ENCODE measurements at regions not wholly inside any gene's neighbourhood (a gene's known extent, or its start where the extent isn't known, plus 50 kb on each side); places are given as distances from the start of the nearest gene placed in this dataset.

DNA sequence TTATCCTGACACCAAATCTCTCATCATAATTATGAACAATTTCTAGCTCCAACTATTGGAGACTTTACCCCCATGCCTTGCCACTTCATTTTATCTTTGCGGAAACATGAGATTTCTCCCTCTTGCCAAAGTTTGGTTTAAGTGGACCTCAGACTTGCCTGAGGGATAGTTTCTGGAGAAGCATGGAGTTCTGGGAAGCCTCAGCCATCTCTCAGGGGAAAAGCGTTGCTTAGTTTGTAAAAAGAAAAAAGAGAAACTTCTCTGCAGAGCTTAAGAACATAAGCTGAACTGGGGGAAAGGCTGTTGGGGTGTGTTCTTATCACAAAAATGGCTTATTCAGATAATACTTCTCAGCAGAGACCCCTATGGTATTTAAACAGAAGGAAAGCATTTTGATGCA is 347.4 kb upstream of the ADAMTS9 start:
- Histone ChIP-seq H3K27me3 (ENCODE audit: control insufficient read depth in 3 of 3, insufficient read depth in 3 of 3, low read length in 3 of 3) (no peaks in the 10 kb centered on the region), H3K9ac (ENCODE audit: low read depth in 1 of 3, low read length in 3 of 3) (no peak overlapping the region), H3K36me3 (ENCODE audit: control insufficient read depth in 3 of 3, insufficient read depth in 3 of 3, low read length in 3 of 3) (no peaks in the 10 kb centered on the region), H3K4me3 (ENCODE audit: low read length in 3 of 3) (no peak overlapping the region), H3K9me3 (ENCODE audit: control insufficient read depth in 3 of 3, low read length in 3 of 3) (no peaks in the 10 kb centered on the region), H3K4me1 (ENCODE audit: control insufficient read depth in 3 of 3, insufficient read depth in 3 of 3, low read length in 3 of 3) (no peaks in the 10 kb centered on the region), H3K27ac (ENCODE audit: low read depth, low read length) (no peak overlapping the region)

DNA sequence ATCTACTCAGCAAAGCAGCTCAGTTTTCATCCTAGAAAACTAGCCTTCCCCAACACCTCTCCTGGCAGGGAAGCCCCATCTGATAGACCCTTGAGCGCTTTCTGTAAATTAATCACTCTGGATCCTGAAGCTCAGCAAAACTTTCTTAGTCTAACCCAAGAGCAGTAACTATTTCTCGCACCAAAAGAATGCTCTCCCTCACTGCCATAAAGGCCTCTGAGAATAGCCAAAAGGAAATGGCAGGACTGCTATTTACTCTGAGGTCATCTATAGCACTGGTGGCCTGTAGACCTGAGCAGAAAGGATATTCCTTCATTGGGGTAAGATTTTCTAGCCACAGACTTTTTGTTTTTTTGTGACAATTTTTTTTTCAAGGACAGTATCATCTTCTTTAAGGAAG is 345.8 kb upstream of the ADAMTS9 start:
- H3K27ac ChIP-seq (ENCODE audit: low read depth, low read length), result no peak overlapping the region
- H3K4me3 ChIP-seq (ENCODE audit: low read length in 3 of 3), result no peak overlapping the region
- no peak overlapping the region for H3K9ac ChIP-seq (ENCODE audit: low read depth in 1 of 3, low read length in 3 of 3)
- no peaks in the 10 kb centered on the region for H3K4me1 ChIP-seq (ENCODE audit: control insufficient read depth in 3 of 3, insufficient read depth in 3 of 3, low read length in 3 of 3)
- no peaks in the 10 kb centered on the region for H3K9me3 ChIP-seq (ENCODE audit: control insufficient read depth in 3 of 3, low read length in 3 of 3)
- H3K36me3 ChIP-seq (ENCODE audit: control insufficient read depth in 3 of 3, insufficient read depth in 3 of 3, low read length in 3 of 3), result no peaks in the 10 kb centered on the region
- no peaks in the 10 kb centered on the region for H3K27me3 ChIP-seq (ENCODE audit: control insufficient read depth in 3 of 3, insufficient read depth in 3 of 3, low read length in 3 of 3)

DNA sequence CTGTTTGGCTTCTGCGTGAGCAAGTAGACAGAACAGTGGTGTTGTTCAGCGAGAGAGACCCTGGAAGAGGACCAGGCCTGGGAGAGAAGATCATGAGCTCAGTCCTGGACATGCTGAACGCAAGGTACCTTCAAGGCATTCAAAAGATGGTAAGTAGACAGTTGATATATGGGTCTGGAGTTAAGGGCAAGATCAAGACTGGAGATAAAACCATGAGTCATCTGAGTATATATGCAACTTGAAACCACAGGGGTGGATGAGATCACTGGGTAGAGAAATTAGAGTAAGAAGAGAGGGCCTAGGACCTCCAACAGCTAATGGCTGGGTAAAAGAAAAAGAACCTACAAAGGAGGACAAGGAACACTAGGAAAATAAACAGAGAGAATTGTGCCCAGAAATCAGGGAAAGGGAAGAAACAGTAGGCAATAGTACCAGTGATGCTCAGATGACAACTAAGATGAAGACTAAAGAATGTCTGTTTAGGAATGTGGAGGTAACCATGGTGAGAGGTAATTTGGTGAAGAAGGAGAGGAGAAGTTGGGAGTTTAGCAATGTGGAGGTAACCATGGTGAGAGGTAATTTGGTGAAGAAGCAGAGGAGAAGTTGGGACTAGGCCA is 343.2 kb upstream of the ADAMTS9 start:
- no peaks in the 10 kb centered on the region for H3K36me3 ChIP-seq (ENCODE audit: control insufficient read depth in 3 of 3, insufficient read depth in 3 of 3, low read length in 3 of 3)
- no peaks in the 10 kb centered on the region for H3K27me3 ChIP-seq (ENCODE audit: control insufficient read depth in 3 of 3, insufficient read depth in 3 of 3, low read length in 3 of 3)
- no peak overlapping the region for H3K9ac ChIP-seq (ENCODE audit: low read depth in 1 of 3, low read length in 3 of 3)
- H3K4me1 ChIP-seq (ENCODE audit: control insufficient read depth in 3 of 3, insufficient read depth in 3 of 3, low read length in 3 of 3), result no peaks in the 10 kb centered on the region
- no peak overlapping the region for H3K27ac ChIP-seq (ENCODE audit: low read depth, low read length)
- no peak overlapping the region for H3K4me3 ChIP-seq (ENCODE audit: low read length in 3 of 3)
- H3K9me3 ChIP-seq (ENCODE audit: control insufficient read depth in 3 of 3, low read length in 3 of 3), result no peaks in the 10 kb centered on the region

DNA sequence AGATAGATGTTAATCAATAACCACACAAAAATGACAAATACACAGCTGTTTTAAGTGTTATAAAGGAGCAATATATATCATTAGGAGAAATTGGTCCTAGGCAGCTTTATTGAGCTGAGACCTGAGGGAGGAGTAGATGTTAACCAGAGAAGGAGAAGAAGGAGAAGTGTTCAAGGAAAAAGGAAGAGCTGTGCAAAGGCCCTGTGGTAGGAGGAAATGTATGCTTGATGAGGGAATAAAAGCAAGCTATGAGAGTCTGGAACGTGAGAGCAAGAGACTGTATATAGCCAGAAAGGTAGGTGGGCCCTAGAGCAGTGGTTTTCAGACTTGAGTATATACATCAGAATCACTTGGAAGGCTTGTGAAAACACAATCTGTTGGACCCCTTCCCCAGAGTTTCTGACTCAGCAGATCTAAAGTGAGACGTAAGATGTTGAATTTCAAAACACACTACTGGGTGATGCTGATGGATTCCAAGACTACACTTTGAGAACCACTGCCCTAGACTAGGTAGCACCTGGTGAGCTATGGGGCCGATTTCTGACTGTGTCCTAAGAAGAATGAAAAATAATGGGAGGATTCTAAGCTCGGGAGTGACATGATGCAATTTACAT is 342.3 kb upstream of the ADAMTS9 start:
- H3K4me1 ChIP-seq (ENCODE audit: control insufficient read depth in 3 of 3, insufficient read depth in 3 of 3, low read length in 3 of 3), result no peaks in the 10 kb centered on the region
- H3K9ac ChIP-seq (ENCODE audit: low read depth in 1 of 3, low read length in 3 of 3), result no peak overlapping the region
- no peaks in the 10 kb centered on the region for H3K36me3 ChIP-seq (ENCODE audit: control insufficient read depth in 3 of 3, insufficient read depth in 3 of 3, low read length in 3 of 3)
- no peaks in the 10 kb centered on the region for H3K9me3 ChIP-seq (ENCODE audit: control insufficient read depth in 3 of 3, low read length in 3 of 3)
- H3K27me3 ChIP-seq (ENCODE audit: control insufficient read depth in 3 of 3, insufficient read depth in 3 of 3, low read length in 3 of 3), result no peaks in the 10 kb centered on the region
- no peak overlapping the region for H3K27ac ChIP-seq (ENCODE audit: low read depth, low read length)
- no peak overlapping the region for H3K4me3 ChIP-seq (ENCODE audit: low read length in 3 of 3)

DNA sequence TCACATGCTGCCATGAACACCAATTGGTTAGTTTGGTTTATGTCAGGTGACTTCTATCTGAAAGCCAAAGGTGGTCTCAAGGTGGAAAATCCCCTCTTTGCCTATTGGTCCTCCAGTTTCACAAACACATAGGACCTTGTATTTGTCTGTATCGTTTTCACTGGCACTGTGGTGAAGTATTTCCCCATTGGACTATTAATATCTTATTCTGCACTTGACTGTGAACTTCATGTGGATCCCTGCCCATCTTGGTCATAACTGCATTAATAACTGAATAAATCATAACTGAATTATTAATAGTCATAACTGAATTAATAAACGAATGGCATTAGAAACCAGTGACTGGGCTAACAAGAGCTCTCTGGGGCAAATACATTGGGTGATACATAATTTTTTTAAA is 341.3 kb upstream of the ADAMTS9 start:
- Histone ChIP-seq H3K9me3 (ENCODE audit: control insufficient read depth in 3 of 3, low read length in 3 of 3) (no peaks in the 10 kb centered on the region), H3K4me3 (ENCODE audit: low read length in 3 of 3) (no peak overlapping the region), H3K27me3 (ENCODE audit: control insufficient read depth in 3 of 3, insufficient read depth in 3 of 3, low read length in 3 of 3) (no peaks in the 10 kb centered on the region), H3K4me1 (ENCODE audit: control insufficient read depth in 3 of 3, insufficient read depth in 3 of 3, low read length in 3 of 3) (no peaks in the 10 kb centered on the region), H3K36me3 (ENCODE audit: control insufficient read depth in 3 of 3, insufficient read depth in 3 of 3, low read length in 3 of 3) (no peaks in the 10 kb centered on the region), H3K27ac (ENCODE audit: low read depth, low read length) (no peak overlapping the region), H3K9ac (ENCODE audit: low read depth in 1 of 3, low read length in 3 of 3) (no peak overlapping the region)

DNA sequence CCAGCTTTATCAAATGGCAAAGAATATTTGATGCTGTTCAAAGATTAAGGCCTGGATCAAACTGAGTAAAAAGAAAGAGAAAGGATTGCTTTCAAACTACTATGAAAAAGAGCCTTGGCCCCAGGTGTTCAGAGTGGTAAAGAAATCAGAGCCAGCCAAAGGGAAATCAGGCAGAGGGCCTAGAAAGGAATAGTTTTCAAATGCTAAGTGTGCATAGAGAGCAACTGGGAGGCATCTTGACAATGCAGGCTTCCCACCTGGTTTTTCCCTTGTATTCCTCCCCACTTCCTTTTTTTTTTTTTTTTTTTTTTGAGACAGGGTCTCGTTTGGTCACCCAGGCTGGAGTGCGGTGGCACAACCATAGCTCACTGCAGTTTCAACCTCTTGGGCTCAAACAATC is 340.2 kb upstream of the ADAMTS9 start:
- H3K36me3 ChIP-seq (ENCODE audit: control insufficient read depth in 3 of 3, insufficient read depth in 3 of 3, low read length in 3 of 3), result no peaks in the 10 kb centered on the region
- no peak overlapping the region for H3K4me3 ChIP-seq (ENCODE audit: low read length in 3 of 3)
- H3K27me3 ChIP-seq (ENCODE audit: control insufficient read depth in 3 of 3, insufficient read depth in 3 of 3, low read length in 3 of 3), result no peaks in the 10 kb centered on the region
- no peak overlapping the region for H3K9ac ChIP-seq (ENCODE audit: low read depth in 1 of 3, low read length in 3 of 3)
- no peaks in the 10 kb centered on the region for H3K9me3 ChIP-seq (ENCODE audit: control insufficient read depth in 3 of 3, low read length in 3 of 3)
- H3K4me1 ChIP-seq (ENCODE audit: control insufficient read depth in 3 of 3, insufficient read depth in 3 of 3, low read length in 3 of 3), result no peaks in the 10 kb centered on the region
- no peak overlapping the region for H3K27ac ChIP-seq (ENCODE audit: low read depth, low read length)

DNA sequence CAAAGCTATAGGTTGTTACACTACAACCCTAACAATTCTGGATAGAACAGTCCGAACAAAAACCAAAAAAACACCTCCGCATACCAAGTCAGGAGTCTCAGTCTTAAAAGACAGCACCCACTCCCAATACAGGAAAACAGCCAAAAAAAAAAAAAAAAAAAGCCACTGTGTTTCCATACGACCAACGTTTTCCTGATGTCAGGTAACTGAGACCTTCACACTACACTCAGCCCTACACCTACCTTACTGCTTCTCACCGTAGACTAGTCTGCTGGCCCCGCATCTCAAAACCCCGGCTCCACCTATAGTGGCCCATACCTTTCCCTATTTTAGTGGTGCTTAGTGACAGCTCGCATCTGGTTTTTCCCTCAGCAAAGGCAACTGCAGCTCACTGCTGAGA is 339.5 kb upstream of the ADAMTS9 start:
- Histone ChIP-seq H3K9me3 (ENCODE audit: control insufficient read depth in 3 of 3, low read length in 3 of 3) (no peaks in the 10 kb centered on the region), H3K27me3 (ENCODE audit: control insufficient read depth in 3 of 3, insufficient read depth in 3 of 3, low read length in 3 of 3) (no peaks in the 10 kb centered on the region), H3K4me1 (ENCODE audit: control insufficient read depth in 3 of 3, insufficient read depth in 3 of 3, low read length in 3 of 3) (no peaks in the 10 kb centered on the region), H3K27ac (ENCODE audit: low read depth, low read length) (no peak overlapping the region), H3K36me3 (ENCODE audit: control insufficient read depth in 3 of 3, insufficient read depth in 3 of 3, low read length in 3 of 3) (no peaks in the 10 kb centered on the region), H3K4me3 (ENCODE audit: low read length in 3 of 3) (no peak overlapping the region), H3K9ac (ENCODE audit: low read depth in 1 of 3, low read length in 3 of 3) (no peak overlapping the region)

DNA sequence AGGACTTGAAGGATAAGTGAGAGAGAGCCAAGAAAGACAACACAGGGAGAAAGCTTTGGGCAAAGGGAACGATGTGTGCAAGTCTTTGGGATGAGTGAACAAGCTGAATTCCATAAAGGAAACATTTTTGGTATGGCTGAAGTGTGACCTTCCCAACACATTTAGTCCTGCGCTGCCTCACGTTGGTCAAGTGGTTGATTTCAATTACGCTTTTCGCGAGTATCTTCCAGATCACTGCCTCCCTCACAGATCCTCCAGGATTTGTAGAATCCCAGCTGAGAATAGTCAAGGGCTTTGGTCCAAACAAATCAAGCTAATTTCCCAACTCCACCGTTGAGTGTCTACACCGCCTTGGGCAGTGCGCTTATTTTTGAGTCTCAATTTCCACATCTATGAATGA is 338.4 kb upstream of the ADAMTS9 start:
- no peak overlapping the region for H3K4me3 ChIP-seq (ENCODE audit: low read length in 3 of 3)
- H3K27ac ChIP-seq (ENCODE audit: low read depth, low read length), result no peak overlapping the region
- no peaks in the 10 kb centered on the region for H3K4me1 ChIP-seq (ENCODE audit: control insufficient read depth in 3 of 3, insufficient read depth in 3 of 3, low read length in 3 of 3)
- no peak overlapping the region for H3K9ac ChIP-seq (ENCODE audit: low read depth in 1 of 3, low read length in 3 of 3)
- no peaks in the 10 kb centered on the region for H3K9me3 ChIP-seq (ENCODE audit: control insufficient read depth in 3 of 3, low read length in 3 of 3)
- H3K27me3 ChIP-seq (ENCODE audit: control insufficient read depth in 3 of 3, insufficient read depth in 3 of 3, low read length in 3 of 3), result no peaks in the 10 kb centered on the region
- no peaks in the 10 kb centered on the region for H3K36me3 ChIP-seq (ENCODE audit: control insufficient read depth in 3 of 3, insufficient read depth in 3 of 3, low read length in 3 of 3)

DNA sequence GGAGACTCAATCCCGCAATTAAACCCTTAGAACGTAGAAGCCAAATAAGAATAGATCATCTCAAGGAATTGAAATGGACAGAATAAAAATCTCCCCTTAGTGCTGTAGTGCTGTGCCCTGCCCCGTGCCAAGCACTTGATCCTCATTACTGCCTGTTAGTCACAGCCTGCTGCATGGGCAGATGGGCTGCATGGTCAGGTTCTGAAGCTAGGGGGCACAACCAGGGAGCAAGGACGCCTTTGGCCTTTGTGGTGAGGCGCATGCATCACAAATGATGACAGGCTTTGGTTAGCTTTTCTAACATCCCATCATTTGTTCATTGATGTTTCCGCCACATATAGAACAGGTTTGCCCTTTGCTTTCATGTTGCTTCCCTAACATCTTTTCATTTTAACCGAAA is 336.3 kb upstream of the ADAMTS9 start:
- no peak overlapping the region for H3K27ac ChIP-seq (ENCODE audit: low read depth, low read length)
- no peaks in the 10 kb centered on the region for H3K27me3 ChIP-seq (ENCODE audit: control insufficient read depth in 3 of 3, insufficient read depth in 3 of 3, low read length in 3 of 3)
- H3K9ac ChIP-seq (ENCODE audit: low read depth in 1 of 3, low read length in 3 of 3), result no peak overlapping the region
- no peaks in the 10 kb centered on the region for H3K9me3 ChIP-seq (ENCODE audit: control insufficient read depth in 3 of 3, low read length in 3 of 3)
- no peaks in the 10 kb centered on the region for H3K36me3 ChIP-seq (ENCODE audit: control insufficient read depth in 3 of 3, insufficient read depth in 3 of 3, low read length in 3 of 3)
- H3K4me3 ChIP-seq (ENCODE audit: low read length in 3 of 3), result no peak overlapping the region
- H3K4me1 ChIP-seq (ENCODE audit: control insufficient read depth in 3 of 3, insufficient read depth in 3 of 3, low read length in 3 of 3), result no peaks in the 10 kb centered on the region

DNA sequence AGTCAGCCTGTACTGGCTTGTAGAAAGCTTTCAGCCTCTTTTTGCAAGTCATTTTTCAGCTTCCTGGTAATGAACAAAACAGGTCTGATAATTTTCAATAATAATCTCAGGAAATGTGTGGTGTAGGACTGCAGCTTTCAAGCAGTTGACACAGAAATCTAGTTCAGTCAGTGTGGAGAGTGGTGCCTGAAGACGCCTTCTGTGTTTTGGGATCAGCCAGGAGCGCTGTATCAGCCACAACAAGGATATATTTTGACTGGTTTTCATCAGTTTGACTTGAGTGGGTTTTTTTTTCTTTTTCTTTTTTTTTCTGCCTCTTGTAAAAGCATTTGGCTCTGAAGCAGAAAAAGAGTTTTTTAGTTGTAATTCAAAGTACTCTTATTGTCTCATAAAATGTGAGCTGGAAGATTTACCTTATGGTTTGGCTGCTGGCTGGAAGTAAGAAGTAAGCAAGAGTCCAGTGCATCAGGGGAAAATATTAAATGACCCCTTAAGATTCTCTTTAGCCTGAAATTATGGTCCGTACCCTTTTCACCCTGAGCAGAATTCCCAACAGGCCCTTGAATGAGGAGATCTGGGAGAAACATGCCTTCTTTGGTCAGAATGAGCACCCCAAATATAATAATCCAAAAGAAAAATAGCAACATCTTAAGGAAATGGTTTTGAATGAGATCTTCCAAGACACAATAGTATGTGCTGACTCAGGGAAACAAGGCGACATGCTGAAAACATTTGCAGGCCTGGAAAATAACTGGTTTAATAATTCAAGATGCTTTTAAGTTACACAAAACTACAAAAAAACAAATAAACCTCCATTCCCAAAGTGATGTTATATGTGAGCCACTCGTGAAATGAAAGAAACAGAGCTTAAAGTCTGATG is 332.7 kb upstream of the ADAMTS9 start:
- H3K4me1 ChIP-seq (ENCODE audit: control insufficient read depth in 3 of 3, insufficient read depth in 3 of 3, low read length in 3 of 3), result no peaks in the 10 kb centered on the region
- no peak overlapping the region for H3K9ac ChIP-seq (ENCODE audit: low read depth in 1 of 3, low read length in 3 of 3)
- no peaks in the 10 kb centered on the region for H3K27me3 ChIP-seq (ENCODE audit: control insufficient read depth in 3 of 3, insufficient read depth in 3 of 3, low read length in 3 of 3)
- no peak overlapping the region for H3K27ac ChIP-seq (ENCODE audit: low read depth, low read length)
- H3K36me3 ChIP-seq (ENCODE audit: control insufficient read depth in 3 of 3, insufficient read depth in 3 of 3, low read length in 3 of 3), result no peaks in the 10 kb centered on the region
- no peak overlapping the region for H3K4me3 ChIP-seq (ENCODE audit: low read length in 3 of 3)
- no peaks in the 10 kb centered on the region for H3K9me3 ChIP-seq (ENCODE audit: control insufficient read depth in 3 of 3, low read length in 3 of 3)
